ENCODE measurements at regions not wholly inside any gene's neighbourhood (a gene's known extent, or its start where the extent isn't known, plus 50 kb on each side); places are given as distances from the start of the nearest gene placed in this dataset.

DNA sequence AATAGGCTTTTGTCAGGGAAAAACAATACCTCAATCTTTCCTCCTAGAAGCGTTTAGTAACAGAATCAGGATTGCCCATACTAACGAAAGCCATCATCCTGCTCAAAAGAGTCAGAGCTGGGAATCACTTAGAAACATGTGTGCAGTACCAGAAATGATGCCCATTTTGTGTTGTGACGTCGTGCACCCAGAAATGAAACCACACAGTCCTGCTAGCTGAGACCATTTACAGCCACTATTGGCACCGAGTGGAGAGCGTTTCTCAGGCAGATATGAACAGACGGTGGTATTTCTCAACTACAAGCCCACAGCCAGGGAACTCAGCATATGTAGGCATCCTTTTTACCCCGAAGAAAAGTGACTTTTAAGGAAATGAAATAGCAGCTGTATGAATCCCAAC is 284.3 kb upstream of the LRATD1 start:
- H3K36me3 ChIP-seq, result no peaks in the 10 kb centered on the region
- TF ChIP-seq CTCF (IDR thresholded peaks at IDR 0.05) (no peak), POLR2A (IDR thresholded peaks at IDR 0.05) (no peak), EP300 (IDR thresholded peaks at IDR 0.05) (no peak)

GRCh38 chr2:14350856-14351255 is 281.7 kb upstream of the LRATD1 start:
- Histone ChIP-seq H3K9me3 (no peaks in the 10 kb centered on the region), H3K27ac (no peak overlapping the region), H3K36me3 (no peaks in the 10 kb centered on the region), H3K4me1 (no peaks in the 10 kb centered on the region), H3K4me3 (no peak overlapping the region), H3K27me3 (no peaks in the 10 kb centered on the region)
- TF ChIP-seq POLR2A (IDR thresholded peaks at IDR 0.05) (no peak), EP300 (IDR thresholded peaks at IDR 0.05) (no peak), CTCF (IDR thresholded peaks at IDR 0.05) (no peak)
- DNase-seq (ENCODE audit: low spot score in 2 of 2), result no peak

More for the DNA sequence above, 284.3 kb upstream of the LRATD1 start:
- H3K27ac ChIP-seq, result no peak overlapping the region
- H3K27me3 ChIP-seq, result no peaks in the 10 kb centered on the region
- 68 to 82% methylated on average over 8 of the region's 8 CpGs for WGBS, 2 donors
- H3K4me1 ChIP-seq, result no peaks in the 10 kb centered on the region
- DNase-seq (ENCODE audit: low spot score in 2 of 2), result no peak
- H3K9me3 ChIP-seq, result no peaks in the 10 kb centered on the region
- H3K4me3 ChIP-seq, result no peak overlapping the region

DNA sequence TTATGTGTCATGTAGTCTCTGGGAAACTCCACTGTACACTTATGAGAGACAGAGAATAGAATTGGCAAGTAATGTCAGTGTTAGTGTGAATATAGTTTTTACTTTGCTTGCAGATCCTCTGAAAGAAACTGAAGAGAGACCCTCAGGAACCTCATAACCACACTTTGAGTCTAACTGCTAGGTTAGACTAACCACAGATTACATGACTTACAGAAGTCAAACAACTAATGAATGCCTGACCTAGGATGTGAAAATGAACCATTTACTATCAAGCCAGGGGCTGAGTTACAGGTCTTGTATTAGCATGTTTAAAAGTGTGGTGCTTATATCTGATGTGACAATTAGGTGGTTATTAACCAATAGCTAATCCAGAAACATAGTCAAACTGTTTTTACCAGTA is 280.4 kb upstream of the LRATD1 start:
- DNase-seq (ENCODE audit: low spot score in 2 of 2), result no peak
- no peaks in the 10 kb centered on the region for H3K36me3 ChIP-seq
- no peak overlapping the region for H3K4me3 ChIP-seq
- no peak overlapping the region for H3K27ac ChIP-seq
- TF ChIP-seq POLR2A (IDR thresholded peaks at IDR 0.05) (no peak), EP300 (IDR thresholded peaks at IDR 0.05) (no peak)
- no peaks in the 10 kb centered on the region for H3K4me1 ChIP-seq
- H3K9me3 ChIP-seq, result no peaks in the 10 kb centered on the region
- no peaks in the 10 kb centered on the region for H3K27me3 ChIP-seq

GRCh38 chr2:14354231-14354630 is 278.3 kb upstream of the LRATD1 start:
- no peak for DNase-seq (ENCODE audit: low spot score in 2 of 2)
- H3K4me1 ChIP-seq, result no peaks in the 10 kb centered on the region
- H3K27ac ChIP-seq, result no peak overlapping the region
- no peaks in the 10 kb centered on the region for H3K27me3 ChIP-seq
- no peak overlapping the region for H3K4me3 ChIP-seq
- H3K36me3 ChIP-seq, result no peaks in the 10 kb centered on the region
- H3K9me3 ChIP-seq, result no peaks in the 10 kb centered on the region
- 77 to 89% methylated on average over 3 of the region's 3 CpGs for WGBS, 2 donors
- TF ChIP-seq CTCF (IDR thresholded peaks at IDR 0.05) (no peak), EP300 (IDR thresholded peaks at IDR 0.05) (no peak), POLR2A (IDR thresholded peaks at IDR 0.05) (no peak)

- TF ChIP-seq EP300 (IDR thresholded peaks at IDR 0.05) (no peak), POLR2A (IDR thresholded peaks at IDR 0.05) (no peak), CTCF (IDR thresholded peaks at IDR 0.05) (no peak)
- Histone ChIP-seq H3K27me3 (no peaks in the 10 kb centered on the region), H3K27ac (no peak overlapping the region), H3K4me3 (no peak overlapping the region), H3K9me3 (no peaks in the 10 kb centered on the region), H3K36me3 (no peaks in the 10 kb centered on the region), H3K4me1 (no peaks in the 10 kb centered on the region)
- 71 to 80% methylated on average over 2 of the region's 2 CpGs for WGBS, 2 donors
- DNase-seq (ENCODE audit: low spot score in 2 of 2), result no peak
These were observed 277.4 kb upstream of the LRATD1 start for GRCh38 chr2:14355102-14355501.

GRCh38 chr2:14358339-14358738 is 274.2 kb upstream of the LRATD1 start:
- Histone ChIP-seq H3K4me1 (no peaks in the 10 kb centered on the region), H3K27ac (no peak overlapping the region), H3K4me3 (no peak overlapping the region), H3K36me3 (no peaks in the 10 kb centered on the region), H3K9me3 (no peaks in the 10 kb centered on the region), H3K27me3 (no peaks in the 10 kb centered on the region)
- 74% methylated on average over 5 of the region's 5 CpGs for WGBS, 2 donors
- no peak for DNase-seq (ENCODE audit: low spot score in 2 of 2)
- no peak for TF ChIP-seq CTCF (IDR thresholded peaks at IDR 0.05)
- TF ChIP-seq POLR2A (IDR thresholded peaks at IDR 0.05), result no peak
- no peak for TF ChIP-seq EP300 (IDR thresholded peaks at IDR 0.05)

Data from tibial nerve (tissue), 4 donors.